Activated CD8-positive, alpha-beta memory T cell treated with anti-CD3 and anti-CD28 coated beads, Interleukin-2, amount 50 U/mL, for 1 hour (primary cell): ENCODE measurements at regions not wholly inside any gene's neighbourhood (a gene's known extent, or its start where the extent isn't known, plus 50 kb on each side); places are given as distances from the start of the nearest gene placed in this dataset.

Experiments used
- DNase-seq: peaks from one replicate; pipeline ENCODE4 v3.0.0-alpha.2; 2020; ENCODE audit errors: extremely low read depth

- DNase-seq: no peak
These were observed 565.2 kb upstream of the DPPA4 start for GRCh38 chr3:109902549-109902948.

GRCh38 chr3:109903100-109903499 lies 565.8 kb upstream of the DPPA4 start:
- DNase-seq: no peak

GRCh38 chr3:109910772-109911171 lies 573.4 kb upstream of the DPPA4 start:
- no peak for DNase-seq

GRCh38 chr3:109918740-109919139 lies 581.4 kb upstream of the DPPA4 start:
- no peak for DNase-seq

- no peak for DNase-seq
These were observed 583.4 kb upstream of the DPPA4 start for GRCh38 chr3:109920749-109921148.

- DNase-seq: no peak
These were observed 584.2 kb upstream of the DPPA4 start for GRCh38 chr3:109921509-109921908.

- no peak for DNase-seq
These were observed 585.5 kb upstream of the DPPA4 start for GRCh38 chr3:109922856-109923255.

GRCh38 chr3:109923431-109923830 lies 586.1 kb upstream of the DPPA4 start:
- DNase-seq: no peak

GRCh38 chr3:109924196-109924595 lies 586.9 kb upstream of the DPPA4 start:
- DNase-seq: no peak

- DNase-seq: no peak
These were observed 589.0 kb upstream of the DPPA4 start for GRCh38 chr3:109926376-109926775.

- no peak for DNase-seq
These were observed 589.8 kb upstream of the DPPA4 start for GRCh38 chr3:109927161-109927560.

GRCh38 chr3:109927726-109928125 lies 590.4 kb upstream of the DPPA4 start:
- DNase-seq: no peak

- DNase-seq: no peak
These were observed 593.2 kb upstream of the DPPA4 start for GRCh38 chr3:109930582-109930981.

GRCh38 chr3:109933576-109933975 lies 596.2 kb upstream of the DPPA4 start:
- DNase-seq: no peak

GRCh38 chr3:109939817-109940216 lies 602.5 kb upstream of the DPPA4 start:
- DNase-seq: no peak

GRCh38 chr3:109943181-109943580 lies 605.8 kb upstream of the DPPA4 start:
- no peak for DNase-seq

- no peak for DNase-seq
These were observed 607.5 kb upstream of the DPPA4 start for GRCh38 chr3:109944836-109945235.

GRCh38 chr3:109952924-109953323 lies 615.6 kb upstream of the DPPA4 start:
- DNase-seq: no peak

- no peak for DNase-seq
These were observed 626.5 kb upstream of the DPPA4 start for GRCh38 chr3:109963831-109964230.

- DNase-seq: no peak
These were observed 636.4 kb upstream of the DPPA4 start for GRCh38 chr3:109973733-109974132.

GRCh38 chr3:109977897-109978296 lies 640.6 kb upstream of the DPPA4 start:
- no peak for DNase-seq

GRCh38 chr3:109982201-109982600 lies 644.9 kb upstream of the DPPA4 start:
- no peak for DNase-seq

- DNase-seq: no peak
These were observed 647.6 kb upstream of the DPPA4 start for GRCh38 chr3:109984976-109985375.

- no peak for DNase-seq
These were observed 648.7 kb upstream of the DPPA4 start for GRCh38 chr3:109985943-109986555.
